ENCODE measurements at regions not wholly inside any gene's neighbourhood (a gene's known extent, or its start where the extent isn't known, plus 50 kb on each side); places are given as distances from the start of the nearest gene placed in this dataset.
A peak's percentile ranks its signal among the peaks of the same experiment; 100 is the strongest.

DNA sequence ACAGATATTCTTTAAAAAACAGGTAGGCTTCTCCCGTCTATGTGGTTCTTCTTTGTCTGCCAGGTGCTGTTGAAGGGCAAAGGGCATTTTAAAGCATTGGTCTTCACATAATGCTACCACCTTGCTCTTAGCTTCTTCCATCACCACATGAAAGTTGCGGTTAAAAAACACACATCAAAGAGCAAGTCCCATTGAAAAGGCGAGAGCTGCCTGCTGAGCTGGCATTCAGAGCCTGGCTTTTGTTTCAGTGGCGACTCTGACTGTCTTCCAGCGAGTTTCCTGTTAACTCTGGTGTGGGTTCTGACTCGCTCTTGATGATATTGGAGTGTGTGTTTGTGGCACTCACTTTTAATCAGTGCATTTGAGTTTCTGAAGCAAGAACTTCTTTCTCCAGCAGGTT, 624.9 kb upstream of the FANCL start:
- no peak for DNase-seq (ENCODE audit: low read depth)

DNA sequence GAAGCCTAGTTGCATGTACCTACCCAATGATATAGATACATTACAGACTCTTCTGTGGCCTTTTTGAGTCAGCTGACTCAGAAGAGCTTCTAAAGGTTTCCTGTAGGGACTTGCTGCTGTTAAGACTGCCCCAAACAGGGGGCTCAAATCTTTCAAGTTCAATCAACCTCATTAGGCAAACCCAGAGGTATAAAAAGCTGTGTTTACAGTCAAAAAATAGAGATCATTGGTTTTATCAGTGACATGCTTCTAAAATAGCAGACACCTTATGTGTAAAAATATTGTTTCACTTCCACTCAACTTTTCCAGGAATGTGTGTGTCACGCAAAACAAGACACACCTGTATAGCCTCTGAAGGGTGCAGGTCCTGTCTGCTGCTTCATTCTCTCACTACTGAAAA, 624.3 kb upstream of the FANCL start:
- DNase-seq (ENCODE audit: low read depth): no peak

DNA sequence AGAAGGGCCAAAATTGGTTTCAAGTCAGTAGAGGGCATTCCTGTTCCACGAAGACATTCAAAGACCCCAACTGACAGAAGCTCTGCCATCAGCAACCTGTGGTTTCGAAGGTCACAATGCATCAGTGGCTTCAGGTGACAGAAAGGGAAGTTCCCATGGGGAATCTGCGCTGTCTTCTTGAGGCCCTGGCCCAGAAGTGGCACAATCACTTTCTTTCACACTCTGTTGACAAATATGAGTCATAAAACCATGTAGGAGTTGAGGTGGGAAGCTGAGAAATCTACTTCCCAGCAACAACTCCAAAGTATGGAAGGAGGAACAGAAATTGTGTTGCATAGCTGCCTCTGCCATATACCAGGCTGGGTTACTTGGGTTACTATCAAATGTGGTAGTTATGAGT, 621.1 kb upstream of the FANCL start:
- no peak for DNase-seq (ENCODE audit: low read depth)

DNA sequence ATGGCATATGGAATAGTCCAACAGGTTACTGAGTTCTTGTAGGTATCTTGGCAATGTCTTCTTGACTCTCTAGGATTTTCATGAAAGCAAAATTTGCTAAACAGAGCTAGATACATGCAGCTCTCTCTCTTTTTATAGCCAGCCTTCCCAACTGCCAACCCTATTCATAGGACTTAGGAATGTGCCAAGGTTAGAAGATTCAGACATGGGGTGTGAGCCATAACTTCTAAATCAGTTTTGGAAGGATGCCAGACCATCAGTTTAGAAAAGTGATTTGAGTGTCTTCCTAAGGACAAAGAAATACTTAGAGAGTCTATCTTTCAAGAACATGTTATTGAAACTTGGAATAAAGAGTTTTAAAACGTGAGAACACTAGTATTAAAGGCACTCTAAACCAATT, 619.5 kb upstream of the FANCL start:
- DNase-seq (ENCODE audit: low read depth): no peak

DNA sequence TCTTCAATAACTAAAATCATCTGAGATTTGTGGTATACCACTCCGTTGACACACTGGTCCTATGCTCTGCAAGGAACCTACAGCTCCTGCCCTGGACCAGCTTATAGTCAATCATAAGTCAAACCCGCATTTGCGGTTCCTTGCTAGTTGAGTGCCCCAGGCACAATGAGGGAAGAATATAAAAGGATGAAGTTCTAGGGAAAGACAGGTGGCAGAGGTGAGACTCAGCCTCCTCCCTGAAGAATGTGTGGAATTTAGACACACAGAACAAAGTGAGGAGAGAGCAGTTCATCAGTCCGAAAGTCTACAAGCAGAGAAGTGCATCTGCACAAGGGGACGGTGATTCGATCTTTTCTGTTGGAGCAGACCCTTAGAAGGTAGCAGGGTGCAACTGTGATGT, 615.0 kb upstream of the FANCL start:
- DNase-seq (ENCODE audit: low read depth): no peak

DNA sequence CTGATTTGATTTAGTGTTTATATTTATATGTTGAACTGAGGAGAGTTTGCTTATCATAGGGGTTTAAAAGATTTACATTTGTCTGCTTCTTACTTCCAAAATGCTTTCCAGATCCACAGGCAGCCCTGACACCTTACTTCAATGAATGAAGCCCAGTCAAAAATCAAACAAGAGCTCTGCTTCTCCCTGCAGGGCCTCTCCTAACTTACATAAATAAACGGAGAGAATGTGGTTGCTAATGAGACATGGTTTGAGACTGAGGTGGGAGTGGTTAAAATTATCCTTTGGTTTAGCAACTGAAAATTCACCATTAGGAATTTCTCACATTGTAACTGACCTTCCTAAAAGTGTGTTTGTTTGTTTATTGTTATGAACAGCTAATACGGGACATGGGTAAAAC, 612.3 kb upstream of the FANCL start:
- no peak for DNase-seq (ENCODE audit: low read depth)

DNA sequence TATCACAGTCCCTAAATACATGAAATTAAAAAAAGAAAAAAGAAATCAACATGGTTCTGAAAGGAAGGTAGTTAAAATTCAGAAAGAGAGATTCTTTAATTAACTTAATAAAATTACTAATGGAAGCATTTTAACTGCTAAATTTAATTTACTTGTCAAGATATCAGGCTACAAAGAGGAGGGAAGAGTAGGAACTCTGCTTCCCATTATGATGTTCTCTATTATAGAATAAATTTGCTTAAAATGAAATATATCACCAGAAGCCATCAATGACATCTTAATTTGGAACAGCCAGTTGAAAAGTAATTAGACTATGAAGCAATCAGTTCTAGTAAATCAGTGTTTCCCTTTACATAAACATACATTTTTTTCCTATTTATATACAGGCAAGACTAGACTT, 611.8 kb upstream of the FANCL start:
- DNase-seq (ENCODE audit: low read depth): no peak

DNA sequence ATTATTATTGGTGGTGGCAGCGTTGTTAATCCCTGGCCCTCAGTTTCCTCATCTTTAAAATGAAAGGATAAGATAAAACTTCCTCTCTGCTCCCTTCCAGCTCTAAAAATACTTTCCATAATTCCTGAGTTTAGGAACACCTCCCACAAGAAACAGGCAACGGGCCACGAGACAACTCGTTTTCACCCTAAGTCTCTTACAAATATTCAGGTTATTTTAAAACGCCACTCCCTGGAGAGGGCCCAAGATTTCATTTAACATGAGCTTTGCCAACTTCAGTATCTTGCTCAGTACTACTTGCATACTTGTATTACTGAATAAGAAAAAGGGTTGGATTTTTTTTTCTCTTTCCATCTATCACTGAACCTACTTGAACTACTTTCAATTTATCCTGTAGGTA, 611.1 kb upstream of the FANCL start:
- no peak for DNase-seq (ENCODE audit: low read depth)

DNA sequence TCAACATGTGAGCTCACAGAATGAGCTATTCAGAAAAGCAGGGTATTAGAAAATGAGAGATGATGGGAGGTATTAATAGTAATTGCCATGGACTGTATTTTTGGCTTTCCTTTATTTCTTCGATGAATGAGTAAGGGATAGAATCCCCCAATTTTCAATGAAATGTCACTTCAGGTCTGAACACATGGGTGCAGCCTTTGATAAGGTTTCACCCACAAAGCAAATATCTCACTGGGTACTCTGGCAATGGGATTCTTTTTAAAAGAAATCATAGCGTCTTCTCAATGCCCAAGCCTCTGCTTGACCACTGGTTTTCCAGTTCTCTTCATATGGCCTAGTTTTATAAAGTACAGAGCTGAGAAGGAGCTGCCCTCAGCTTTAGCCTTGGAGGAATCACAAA, 610.5 kb upstream of the FANCL start:
- no peak for DNase-seq (ENCODE audit: low read depth)

DNA sequence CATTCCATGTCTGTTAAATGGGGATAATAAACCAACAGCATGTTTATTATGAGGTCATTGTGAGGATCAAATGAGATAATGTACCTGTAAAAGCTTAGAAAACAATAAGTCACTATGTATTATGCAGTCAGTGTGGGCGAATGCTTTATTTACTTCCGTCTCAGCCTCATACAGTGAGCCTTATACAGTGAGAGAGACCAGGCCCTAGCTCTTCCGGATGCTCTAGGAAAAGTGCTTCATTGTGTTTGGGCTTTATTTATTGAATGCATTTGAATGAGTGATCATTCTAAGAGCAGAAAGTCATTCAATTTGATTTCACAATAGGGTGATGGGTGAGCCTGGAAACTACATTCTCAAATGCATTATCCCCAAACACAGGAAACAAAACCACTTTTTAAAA, 603.9 kb upstream of the FANCL start:
- no peak for DNase-seq (ENCODE audit: low read depth)

DNA sequence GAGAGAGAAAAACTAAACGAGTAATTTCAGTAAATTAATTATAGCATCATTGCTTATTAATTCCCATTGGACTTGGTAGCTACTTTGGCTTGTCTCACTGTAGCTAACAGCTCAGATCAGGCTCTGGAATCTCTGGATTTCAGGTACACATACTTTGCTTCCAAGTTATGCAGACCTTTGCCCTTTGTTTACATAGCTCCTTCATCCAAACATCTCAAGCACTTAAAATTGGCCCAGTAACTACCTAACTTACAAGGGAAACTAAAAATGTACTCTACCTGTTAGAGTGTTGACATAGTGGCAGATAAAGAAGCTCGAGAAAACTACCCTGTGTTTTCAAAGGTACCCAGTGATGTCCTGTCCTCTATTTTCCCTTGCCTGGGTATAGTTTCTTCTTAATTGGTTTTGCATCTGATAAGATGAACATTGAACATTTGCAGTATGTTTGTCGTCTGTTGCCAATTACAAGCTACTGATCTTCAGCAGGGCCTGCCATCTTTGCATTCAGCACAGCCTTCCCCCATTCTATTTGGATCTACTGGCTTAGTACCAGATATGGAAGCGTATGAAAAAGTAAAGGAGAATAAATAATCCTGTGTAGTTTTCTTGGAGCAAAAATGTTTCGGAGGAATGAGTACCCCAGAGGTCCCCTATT, 601.5 kb upstream of the FANCL start:
- no peak for DNase-seq (ENCODE audit: low read depth)

DNA sequence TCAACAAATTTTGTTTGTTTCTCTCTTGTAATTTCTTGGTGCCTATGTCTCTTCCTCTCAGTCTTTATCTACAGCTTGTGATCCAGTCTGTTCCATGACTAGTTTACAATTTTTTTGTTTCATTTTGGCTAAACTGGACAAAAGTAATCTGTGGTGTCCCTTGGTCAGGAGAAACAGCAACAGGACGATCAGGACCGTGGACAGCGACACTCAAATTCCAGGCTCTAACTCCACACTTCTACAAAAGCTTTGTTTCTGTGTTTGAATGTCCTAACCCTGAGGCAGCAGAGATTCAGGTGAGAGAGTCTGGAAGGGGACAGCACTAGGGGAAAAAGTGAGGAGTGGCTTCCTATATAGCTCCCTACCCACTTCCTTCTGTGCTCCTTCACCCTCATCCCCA, 593.3 kb upstream of the FANCL start:
- DNase-seq (ENCODE audit: low read depth): peak; percentile 8

DNA sequence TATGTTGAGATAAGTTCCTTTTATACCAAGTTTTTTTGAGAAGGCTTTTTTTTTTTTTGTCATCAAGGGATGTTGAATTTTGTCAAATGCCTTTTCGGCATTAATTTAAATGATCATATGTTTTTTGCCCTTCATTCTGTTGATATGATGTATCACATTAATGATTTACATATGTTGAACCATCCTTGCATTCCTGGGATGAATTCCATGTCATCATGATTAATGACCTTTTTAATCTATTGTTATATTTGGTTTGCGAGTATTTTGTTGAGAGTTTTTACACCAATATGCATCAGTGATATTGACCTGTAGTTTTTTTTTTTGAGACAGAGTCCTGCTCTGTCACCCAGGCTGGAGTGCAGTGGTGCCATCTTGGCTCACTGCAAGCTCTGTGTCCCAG, 585.7 kb upstream of the FANCL start:
- no peak for DNase-seq (ENCODE audit: low read depth)

DNA sequence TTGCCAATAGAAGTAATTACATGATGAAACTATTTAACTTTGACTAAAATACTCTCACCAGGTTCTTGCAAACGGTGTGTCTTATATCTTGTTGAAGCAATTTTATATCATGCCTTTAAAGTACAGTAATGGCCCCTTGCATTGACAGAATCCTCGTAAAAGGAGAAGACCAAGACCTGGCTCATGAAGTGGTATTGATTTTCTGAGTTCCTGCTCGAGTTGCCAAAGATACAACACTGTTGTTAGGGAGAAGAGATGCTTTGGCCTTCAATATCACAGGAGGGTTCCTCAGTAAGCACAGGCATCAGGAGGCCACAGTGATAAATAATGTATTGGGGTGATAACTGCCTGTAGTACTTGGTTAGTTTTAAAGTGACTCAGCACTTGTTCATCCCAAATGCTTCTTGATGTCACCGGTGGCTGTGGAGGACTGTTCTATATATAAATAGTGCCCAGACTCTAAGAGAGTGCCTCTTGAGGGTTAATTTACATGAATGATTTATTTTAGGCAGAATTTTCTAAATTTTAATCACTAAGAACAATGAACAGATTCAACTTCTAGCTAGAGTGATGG, 571.7 kb upstream of the FANCL start:
- DNase-seq (ENCODE audit: low read depth): no peak

DNA sequence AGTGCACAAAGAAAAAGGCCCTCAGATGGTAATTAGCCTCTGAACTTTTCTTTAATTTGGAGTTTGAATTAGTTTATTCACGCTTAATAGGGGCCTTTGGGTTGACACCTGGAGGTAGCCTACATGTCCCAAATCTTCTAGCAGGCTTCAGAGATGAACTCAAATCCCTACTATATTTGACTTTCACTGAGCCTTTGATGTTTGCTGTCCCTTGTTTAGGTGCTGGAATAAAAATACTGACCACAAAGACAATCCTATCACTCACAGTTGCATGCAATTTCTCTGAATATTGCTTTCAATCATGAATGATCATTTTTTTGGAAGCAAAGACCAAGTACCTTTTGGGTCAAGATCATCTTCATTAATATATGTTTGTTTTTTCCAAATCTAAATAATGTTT, 564.0 kb upstream of the FANCL start:
- no peak for DNase-seq (ENCODE audit: low read depth)

DNA sequence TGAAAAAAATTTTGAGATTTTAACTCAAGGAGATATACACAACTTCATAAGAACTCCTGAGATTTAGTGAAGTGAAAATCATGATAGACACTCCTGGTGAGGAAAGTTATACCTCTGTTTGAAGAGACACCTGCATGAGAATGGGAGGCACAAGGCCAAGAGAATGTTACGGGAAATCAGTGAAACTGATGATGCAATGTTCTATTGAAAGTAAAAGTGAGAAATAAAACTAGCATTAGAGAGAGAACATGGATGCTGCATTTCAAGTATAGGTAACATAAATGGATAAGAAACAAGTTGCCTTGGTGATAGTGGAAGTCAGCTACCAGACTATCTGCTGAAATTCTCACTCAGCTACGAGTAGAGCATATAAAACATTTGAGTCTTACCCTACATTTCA, 562.1 kb upstream of the FANCL start:
- no peak for DNase-seq (ENCODE audit: low read depth)

DNA sequence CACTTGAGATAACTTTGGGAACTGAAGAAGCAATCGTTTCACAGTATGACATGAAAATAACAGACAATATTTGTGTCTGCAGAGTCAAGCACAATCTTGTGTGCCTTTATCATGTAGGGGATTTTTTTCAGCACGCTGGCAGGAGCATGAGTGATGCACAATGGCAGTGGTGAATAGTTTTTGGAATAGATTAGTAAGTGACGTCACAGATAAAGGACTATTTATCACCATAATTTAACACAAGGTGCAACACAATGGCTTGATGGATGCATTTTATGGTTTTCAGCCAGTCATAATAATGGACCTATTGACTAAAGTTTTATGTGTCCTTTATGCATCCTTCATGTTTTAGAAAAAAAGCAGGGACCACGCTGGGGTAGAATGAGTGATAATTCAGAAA, 559.8 kb upstream of the FANCL start:
- DNase-seq (ENCODE audit: low read depth): no peak

DNA sequence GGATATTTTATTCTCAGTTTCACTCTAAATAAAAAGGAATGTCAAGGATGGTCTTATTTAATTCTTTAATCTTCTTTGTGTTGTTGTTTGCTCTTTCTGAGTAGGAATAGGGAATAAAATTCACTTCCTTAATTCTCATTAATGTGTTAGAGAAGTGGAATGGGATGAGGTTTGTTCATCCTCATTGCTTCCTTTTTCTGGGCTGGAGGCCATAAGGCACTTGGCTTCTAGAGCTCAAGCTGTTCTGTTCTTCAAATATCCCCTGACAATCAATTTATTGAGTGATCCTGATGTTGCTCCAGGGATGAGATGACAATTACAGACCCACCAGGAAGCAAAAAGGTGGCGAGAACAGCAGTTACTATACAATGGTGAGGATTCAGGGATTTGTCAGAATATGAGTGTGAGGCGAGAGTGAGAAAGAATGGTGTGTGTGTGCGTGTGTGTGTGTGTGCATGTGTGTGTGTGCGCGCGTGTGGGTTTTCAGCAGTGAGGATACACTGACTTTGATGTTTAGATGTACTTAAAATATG, 557.6 kb upstream of the FANCL start:
- no peak for DNase-seq (ENCODE audit: low read depth)

DNA sequence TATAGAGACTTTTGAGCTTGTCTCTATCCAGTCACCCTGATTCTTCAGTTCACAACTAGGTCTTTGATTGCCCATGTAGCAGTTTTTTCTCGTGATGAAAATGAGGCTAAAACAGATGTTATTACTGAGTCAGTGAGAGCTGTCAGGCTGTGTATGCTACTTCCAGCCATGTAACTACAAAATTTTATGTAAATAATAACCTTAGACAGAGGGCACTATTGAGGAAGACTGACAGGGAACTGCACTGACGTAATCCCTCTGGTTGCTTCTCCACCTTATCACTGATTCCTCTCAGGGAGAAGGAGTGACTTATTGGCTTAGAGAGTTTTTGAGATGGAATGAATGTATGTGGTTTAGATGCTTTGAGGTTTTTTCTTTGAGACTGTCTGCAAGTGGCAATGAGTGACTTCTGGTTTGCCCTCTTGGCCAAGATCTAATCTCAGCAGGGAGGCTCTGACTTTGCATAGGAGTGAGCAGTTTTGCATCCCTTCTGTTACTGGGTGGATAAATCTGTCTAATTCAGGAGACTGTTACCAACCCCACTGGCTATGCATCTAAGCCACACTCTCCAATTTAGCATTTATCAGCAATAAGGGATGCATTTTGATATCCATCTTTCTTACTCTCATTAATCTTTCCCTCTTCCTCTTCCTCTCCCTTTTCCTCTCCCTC, 555.2 kb upstream of the FANCL start:
- DNase-seq (ENCODE audit: low read depth): no peak

DNA sequence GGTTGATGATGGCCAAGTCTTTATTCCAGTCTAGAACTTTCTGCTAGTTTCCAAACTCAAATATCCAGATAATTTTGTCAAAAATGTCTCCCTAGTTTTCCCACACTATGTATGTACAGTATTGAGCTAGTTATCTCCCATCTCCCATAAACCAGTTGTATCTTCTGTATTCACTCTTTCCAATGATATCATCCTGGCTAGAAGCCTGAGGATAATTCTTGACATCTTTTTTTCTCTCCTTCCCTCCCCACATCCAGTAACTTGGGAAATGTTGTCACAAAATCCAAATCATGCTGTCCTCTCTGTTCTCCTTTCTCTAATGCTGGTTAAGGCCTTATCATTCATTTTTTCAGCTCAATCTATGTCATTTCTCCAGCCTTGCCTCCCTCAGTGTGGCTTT, 553.8 kb upstream of the FANCL start:
- no peak for DNase-seq (ENCODE audit: low read depth)

DNA sequence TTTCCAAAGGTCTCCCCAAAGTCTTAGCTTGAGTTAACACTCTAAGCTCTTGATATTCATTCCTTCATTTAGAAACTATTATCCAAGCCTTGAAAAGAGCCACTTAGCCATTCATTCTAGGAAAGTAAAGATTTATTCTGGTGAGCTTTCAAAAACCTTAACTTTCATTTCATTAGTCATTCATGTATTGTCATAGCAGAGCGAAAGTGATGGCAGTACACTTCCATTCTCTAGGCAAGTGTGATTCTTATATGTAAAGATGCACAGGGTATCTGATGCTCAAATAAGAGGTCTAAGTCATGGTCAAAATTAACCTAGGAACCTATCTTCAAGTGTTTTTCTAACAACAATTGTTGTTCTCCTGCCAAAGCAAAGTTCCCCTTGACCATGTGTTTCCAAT, 553.0 kb upstream of the FANCL start:
- DNase-seq (ENCODE audit: low read depth): no peak

DNA sequence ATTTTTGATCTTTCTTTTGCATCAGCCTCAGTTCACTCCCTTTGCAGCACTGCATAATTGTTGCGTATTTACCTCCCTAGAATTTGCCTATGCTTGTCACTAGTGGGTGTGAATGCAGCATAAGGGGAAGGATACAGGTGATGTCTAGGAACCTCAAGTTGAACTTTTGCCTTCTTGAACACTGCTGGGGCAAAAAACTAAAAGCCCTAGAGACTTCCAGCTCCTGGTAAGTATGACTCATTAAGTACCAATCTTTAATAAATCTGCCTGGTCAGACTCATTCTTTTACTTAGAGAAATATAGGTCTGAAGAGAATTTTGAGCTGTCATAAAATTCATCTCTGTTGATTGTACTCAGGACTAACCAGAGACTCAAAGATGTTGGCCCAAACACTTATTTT, 547.3 kb upstream of the FANCL start:
- no peak for DNase-seq (ENCODE audit: low read depth)

DNA sequence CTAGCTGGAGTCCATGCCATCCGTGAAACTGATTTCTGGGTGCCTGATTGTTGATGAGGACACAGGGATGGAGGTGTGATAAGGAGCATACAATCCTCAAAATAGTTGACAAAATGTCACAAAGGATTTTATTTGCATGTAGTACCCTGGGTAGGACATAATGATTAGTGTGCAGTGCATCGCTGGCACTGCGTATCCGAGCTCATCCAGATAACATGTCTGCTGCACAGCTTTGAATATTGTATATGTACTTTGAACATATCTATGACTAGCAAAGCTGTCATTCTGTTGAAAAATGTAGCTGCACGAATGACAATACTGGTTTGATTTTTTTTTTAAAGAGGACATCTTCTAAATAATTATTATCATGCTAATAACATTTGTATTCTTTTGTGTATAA, 529.7 kb upstream of the FANCL start:
- no peak for DNase-seq (ENCODE audit: low read depth)

DNA sequence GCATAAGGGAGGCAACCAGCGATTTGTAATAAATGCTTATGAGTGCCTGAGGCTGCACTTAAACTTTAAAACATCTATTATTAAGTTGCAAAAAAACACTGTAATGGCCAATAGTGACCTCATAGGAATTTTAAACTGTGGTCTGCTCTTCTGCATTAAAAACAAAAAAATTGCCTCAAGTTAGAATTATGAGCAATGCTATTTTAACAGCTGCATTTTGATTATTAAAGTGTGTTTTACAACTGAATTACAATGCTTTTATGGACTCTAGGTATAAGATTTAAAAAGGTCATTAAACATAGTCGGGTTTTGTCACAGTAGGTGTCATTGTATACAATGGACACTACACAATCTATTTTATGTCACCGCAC, 528.7 kb upstream of the FANCL start:
- DNase-seq (ENCODE audit: low read depth): no peak
